ENCODE measurements at regions not wholly inside any gene's neighbourhood (a gene's known extent, or its start where the extent isn't known, plus 50 kb on each side); places are given as distances from the start of the nearest gene placed in this dataset.

DNA sequence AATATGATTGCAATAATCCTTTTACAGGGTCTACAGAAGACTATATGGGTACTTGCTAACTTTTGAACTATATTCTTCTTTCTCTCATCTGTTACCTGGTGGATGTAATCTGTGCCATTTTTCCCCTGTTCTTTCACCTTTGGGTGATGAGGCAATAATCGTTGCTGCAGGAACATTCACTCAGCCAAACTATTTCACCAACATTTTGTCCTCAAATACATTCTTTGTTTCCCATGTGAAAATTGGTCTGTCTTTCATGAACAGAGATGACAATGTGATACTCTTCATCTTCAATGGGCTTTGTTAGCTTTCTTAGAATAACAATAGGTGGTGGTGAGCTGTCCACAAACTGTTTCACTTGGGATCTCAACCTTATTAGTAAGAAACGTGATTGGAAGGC, 52.1 kb upstream of the CAPRIN1 start:
- Mint-ChIP-seq H3K27me3 (ENCODE audit: insufficient read depth, low read depth, poor library complexity) (peaks cover 10% of the 10 kb centered on the region), H3K4me3 (no peak overlapping the region), H3K4me1 (peaks cover 13% of the 10 kb centered on the region), H3K9me3 (no peaks in the 10 kb centered on the region), H3K36me3 (ENCODE audit: low read depth) (no peaks in the 10 kb centered on the region), H3K27ac (no peak overlapping the region)
- no peaks in the 10 kb centered on the region for H4K20me1 ChIP-seq (replicated peaks; ENCODE audit: insufficient read depth)
- no peak overlapping the region for H3K4me2 ChIP-seq
- H3K36me3 ChIP-seq (ENCODE audit: insufficient read depth) = no peaks in the 10 kb centered on the region
- H3K9me2 ChIP-seq (ENCODE audit: insufficient read depth) = no peaks in the 10 kb centered on the region
- H2AFZ ChIP-seq = no peak overlapping the region
- no peaks in the 10 kb centered on the region for H3F3A ChIP-seq (replicated peaks; ENCODE audit: low read depth)
- ATAC-seq (no peak), DNase-seq (ENCODE audit: low spot score) (no peak)
- H3K27ac ChIP-seq (ENCODE audit: low read depth) = no peak overlapping the region
- peaks cover 6% of the 10 kb centered on the region for H3K4me1 ChIP-seq (ENCODE audit: insufficient read depth)
- peaks cover 12% of the 10 kb centered on the region for H3K27me3 ChIP-seq (ENCODE audit: insufficient read depth)
- no peaks in the 10 kb centered on the region for H3K79me2 ChIP-seq (replicated peaks; ENCODE audit: insufficient read depth)
- no peak overlapping the region for H3K4me3 ChIP-seq
- TF ChIP-seq, protein P1, sequence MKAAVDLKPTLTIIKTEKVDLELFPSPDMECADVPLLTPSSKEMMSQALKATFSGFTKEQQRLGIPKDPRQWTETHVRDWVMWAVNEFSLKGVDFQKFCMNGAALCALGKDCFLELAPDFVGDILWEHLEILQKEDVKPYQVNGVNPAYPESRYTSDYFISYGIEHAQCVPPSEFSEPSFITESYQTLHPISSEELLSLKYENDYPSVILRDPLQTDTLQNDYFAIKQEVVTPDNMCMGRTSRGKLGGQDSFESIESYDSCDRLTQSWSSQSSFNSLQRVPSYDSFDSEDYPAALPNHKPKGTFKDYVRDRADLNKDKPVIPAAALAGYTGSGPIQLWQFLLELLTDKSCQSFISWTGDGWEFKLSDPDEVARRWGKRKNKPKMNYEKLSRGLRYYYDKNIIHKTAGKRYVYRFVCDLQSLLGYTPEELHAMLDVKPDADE (IDR thresholded peaks at IDR 0.05) = no peak
- TF ChIP-seq JUNB (IDR thresholded peaks at IDR 0.05; ENCODE audit: unreplicated experiment) (no peak), CREB1 (CRISPR knock-in tag; IDR thresholded peaks at IDR 0.05; ENCODE audit: low read depth) (no peak), EZH2phosphoT487 (IDR thresholded peaks at IDR 0.05; ENCODE audit: unreplicated experiment) (no peak), ZNF331 (CRISPR knock-in tag; IDR thresholded peaks at IDR 0.05; ENCODE audit: low read depth) (no peak), ZNF114 (CRISPR knock-in tag; IDR thresholded peaks at IDR 0.05) (no peak), NANOG (IDR thresholded peaks at IDR 0.05; ENCODE audit: borderline replicate concordance) (no peak), STAT1 (IDR thresholded peaks at IDR 0.05; ENCODE audit: unreplicated experiment) (no peak), ZNF462 (CRISPR knock-in tag; IDR thresholded peaks at IDR 0.05) (no peak), POLR2AphosphoS5 (IDR thresholded peaks at IDR 0.05; ENCODE audit: low read depth) (no peak), EZH2 (IDR thresholded peaks at IDR 0.05; ENCODE audit: low read depth, unreplicated experiment) (no peak)
- TF ChIP-seq, protein P2, sequence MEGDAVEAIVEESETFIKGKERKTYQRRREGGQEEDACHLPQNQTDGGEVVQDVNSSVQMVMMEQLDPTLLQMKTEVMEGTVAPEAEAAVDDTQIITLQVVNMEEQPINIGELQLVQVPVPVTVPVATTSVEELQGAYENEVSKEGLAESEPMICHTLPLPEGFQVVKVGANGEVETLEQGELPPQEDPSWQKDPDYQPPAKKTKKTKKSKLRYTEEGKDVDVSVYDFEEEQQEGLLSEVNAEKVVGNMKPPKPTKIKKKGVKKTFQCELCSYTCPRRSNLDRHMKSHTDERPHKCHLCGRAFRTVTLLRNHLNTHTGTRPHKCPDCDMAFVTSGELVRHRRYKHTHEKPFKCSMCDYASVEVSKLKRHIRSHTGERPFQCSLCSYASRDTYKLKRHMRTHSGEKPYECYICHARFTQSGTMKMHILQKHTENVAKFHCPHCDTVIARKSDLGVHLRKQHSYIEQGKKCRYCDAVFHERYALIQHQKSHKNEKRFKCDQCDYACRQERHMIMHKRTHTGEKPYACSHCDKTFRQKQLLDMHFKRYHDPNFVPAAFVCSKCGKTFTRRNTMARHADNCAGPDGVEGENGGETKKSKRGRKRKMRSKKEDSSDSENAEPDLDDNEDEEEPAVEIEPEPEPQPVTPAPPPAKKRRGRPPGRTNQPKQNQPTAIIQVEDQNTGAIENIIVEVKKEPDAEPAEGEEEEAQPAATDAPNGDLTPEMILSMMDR (conservative IDR thresholded peaks at IDR 0.05; ENCODE audit: low read depth in 2 of 2) = no peak
- TF ChIP-seq, protein P3, sequence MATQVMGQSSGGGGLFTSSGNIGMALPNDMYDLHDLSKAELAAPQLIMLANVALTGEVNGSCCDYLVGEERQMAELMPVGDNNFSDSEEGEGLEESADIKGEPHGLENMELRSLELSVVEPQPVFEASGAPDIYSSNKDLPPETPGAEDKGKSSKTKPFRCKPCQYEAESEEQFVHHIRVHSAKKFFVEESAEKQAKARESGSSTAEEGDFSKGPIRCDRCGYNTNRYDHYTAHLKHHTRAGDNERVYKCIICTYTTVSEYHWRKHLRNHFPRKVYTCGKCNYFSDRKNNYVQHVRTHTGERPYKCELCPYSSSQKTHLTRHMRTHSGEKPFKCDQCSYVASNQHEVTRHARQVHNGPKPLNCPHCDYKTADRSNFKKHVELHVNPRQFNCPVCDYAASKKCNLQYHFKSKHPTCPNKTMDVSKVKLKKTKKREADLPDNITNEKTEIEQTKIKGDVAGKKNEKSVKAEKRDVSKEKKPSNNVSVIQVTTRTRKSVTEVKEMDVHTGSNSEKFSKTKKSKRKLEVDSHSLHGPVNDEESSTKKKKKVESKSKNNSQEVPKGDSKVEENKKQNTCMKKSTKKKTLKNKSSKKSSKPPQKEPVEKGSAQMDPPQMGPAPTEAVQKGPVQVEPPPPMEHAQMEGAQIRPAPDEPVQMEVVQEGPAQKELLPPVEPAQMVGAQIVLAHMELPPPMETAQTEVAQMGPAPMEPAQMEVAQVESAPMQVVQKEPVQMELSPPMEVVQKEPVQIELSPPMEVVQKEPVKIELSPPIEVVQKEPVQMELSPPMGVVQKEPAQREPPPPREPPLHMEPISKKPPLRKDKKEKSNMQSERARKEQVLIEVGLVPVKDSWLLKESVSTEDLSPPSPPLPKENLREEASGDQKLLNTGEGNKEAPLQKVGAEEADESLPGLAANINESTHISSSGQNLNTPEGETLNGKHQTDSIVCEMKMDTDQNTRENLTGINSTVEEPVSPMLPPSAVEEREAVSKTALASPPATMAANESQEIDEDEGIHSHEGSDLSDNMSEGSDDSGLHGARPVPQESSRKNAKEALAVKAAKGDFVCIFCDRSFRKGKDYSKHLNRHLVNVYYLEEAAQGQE (IDR thresholded peaks at IDR 0.05; ENCODE audit: unreplicated experiment) = no peak
